WTC11 (cell line): ENCODE measurements at regions not wholly inside any gene's neighbourhood (a gene's known extent, or its start where the extent isn't known, plus 50 kb on each side); places are given as distances from the start of the nearest gene placed in this dataset.

Source experiments
- ZNF232 ChIP-seq: sonication (generic); formaldehyde crosslinking; IDR thresholded peaks from 2 replicates; pipeline ENCODE4 v1.8.0; 2022; ENCODE audit warnings: mild to moderate bottlenecking, missing genetic modification reagents
- TF ChIP-seq, protein P1 (sequence below): sonication (generic); formaldehyde crosslinking; IDR thresholded peaks from 2 replicates; pipeline ENCODE4 v1.8.0; 2023; ENCODE audit warnings: missing genetic modification reagents

DNA sequence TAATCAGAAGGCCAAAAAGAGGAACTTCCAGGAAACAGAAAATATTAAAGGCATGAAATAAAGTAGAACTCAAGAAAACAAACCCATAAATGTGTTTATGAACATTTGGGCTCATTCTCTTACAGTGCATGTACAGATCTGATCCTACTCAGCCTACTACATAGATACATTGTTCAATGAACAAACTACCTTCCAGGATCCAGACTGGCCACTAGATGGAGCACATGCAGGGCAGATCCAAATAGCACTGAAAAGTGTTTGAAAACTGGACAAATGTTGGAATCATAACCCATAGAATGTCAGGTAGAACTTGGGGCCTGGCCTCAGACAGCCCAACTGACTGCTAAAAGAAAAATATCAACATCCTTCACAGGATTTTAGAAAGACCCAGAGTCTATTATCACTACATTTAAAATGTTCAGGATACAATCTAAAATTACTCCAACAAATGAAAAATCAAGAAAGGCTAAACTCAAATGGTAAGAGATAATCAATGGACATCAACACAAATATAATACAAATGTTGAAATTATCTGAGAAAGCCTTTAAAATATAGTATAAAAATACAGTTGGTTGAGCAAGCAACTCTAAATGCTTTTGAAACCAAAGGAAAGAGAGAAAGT lies 122.4 kb upstream of the NUDT7 start:
- TF ChIP-seq, protein P1, sequence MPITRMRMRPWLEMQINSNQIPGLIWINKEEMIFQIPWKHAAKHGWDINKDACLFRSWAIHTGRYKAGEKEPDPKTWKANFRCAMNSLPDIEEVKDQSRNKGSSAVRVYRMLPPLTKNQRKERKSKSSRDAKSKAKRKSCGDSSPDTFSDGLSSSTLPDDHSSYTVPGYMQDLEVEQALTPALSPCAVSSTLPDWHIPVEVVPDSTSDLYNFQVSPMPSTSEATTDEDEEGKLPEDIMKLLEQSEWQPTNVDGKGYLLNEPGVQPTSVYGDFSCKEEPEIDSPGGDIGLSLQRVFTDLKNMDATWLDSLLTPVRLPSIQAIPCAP (CRISPR knock-in tag) = no peak
- TF ChIP-seq ZNF232 = no peak
